IPS-15b (cell line): ENCODE measurements at regions not wholly inside any gene's neighbourhood (a gene's known extent, or its start where the extent isn't known, plus 50 kb on each side); places are given as distances from the start of the nearest gene placed in this dataset.

Source experiments
- H3K27me3 ChIP-seq: one replicate; pipeline ENCODE4 v1.6.1; 2013; ENCODE audit warnings: low read length; ENCODE audit not compliant: control insufficient read depth, insufficient read depth
- H3K36me3 ChIP-seq: one replicate; pipeline ENCODE4 v1.6.1; 2013; ENCODE audit warnings: low read length; ENCODE audit not compliant: control insufficient read depth, insufficient read depth
- H3K4me1 ChIP-seq: one replicate; pipeline ENCODE4 v1.6.1; 2013; ENCODE audit warnings: mild to moderate bottlenecking, low read length; ENCODE audit not compliant: control insufficient read depth, insufficient read depth
- H3K4me3 ChIP-seq: one replicate; pipeline ENCODE4 v1.5.1; 2013; ENCODE audit warnings: low read depth, low read length
- H3K9ac ChIP-seq: one replicate; pipeline ENCODE4 v1.6.1; 2013; ENCODE audit warnings: low read depth, mild to moderate bottlenecking, low read length
- H3K9me3 ChIP-seq: one replicate; pipeline ENCODE4 v1.6.1; 2013; ENCODE audit warnings: mild to moderate bottlenecking, low read length; ENCODE audit not compliant: control insufficient read depth, insufficient read depth

GRCh38 chr5:117041926-117042595 is 467.4 kb upstream of the SEMA6A start:
- Histone ChIP-seq H3K4me1 (peaks cover 19% of the 10 kb centered on the region), H3K9ac (no peak overlapping the region), H3K27me3 (no peaks in the 10 kb centered on the region), H3K9me3 (no peaks in the 10 kb centered on the region), H3K4me3 (no peak overlapping the region), H3K36me3 (no peaks in the 10 kb centered on the region)

GRCh38 chr5:117039035-117039434 is 464.4 kb upstream of the SEMA6A start:
- Histone ChIP-seq H3K9ac (no peak overlapping the region), H3K4me3 (no peak overlapping the region), H3K27me3 (no peaks in the 10 kb centered on the region), H3K36me3 (no peaks in the 10 kb centered on the region), H3K4me1 (peaks cover 17% of the 10 kb centered on the region), H3K9me3 (peaks cover 4% of the 10 kb centered on the region)

- Histone ChIP-seq H3K9me3 (no peaks in the 10 kb centered on the region), H3K4me3 (no peak overlapping the region), H3K36me3 (no peaks in the 10 kb centered on the region), H3K4me1 (no peaks in the 10 kb centered on the region), H3K27me3 (no peaks in the 10 kb centered on the region), H3K9ac (no peak overlapping the region)
Observed at GRCh38 chr5:117027384-117027783, 452.8 kb upstream of the SEMA6A start.

GRCh38 chr5:117020999-117021398 is 446.4 kb upstream of the SEMA6A start:
- Histone ChIP-seq H3K27me3 (no peaks in the 10 kb centered on the region), H3K9me3 (no peaks in the 10 kb centered on the region)

GRCh38 chr5:117013280-117013877 is 438.8 kb upstream of the SEMA6A start:
- H3K4me3 ChIP-seq: no peak overlapping the region
- H3K9me3 ChIP-seq: no peaks in the 10 kb centered on the region
- no peak overlapping the region for H3K9ac ChIP-seq
- H3K27me3 ChIP-seq: no peaks in the 10 kb centered on the region
- peaks cover 5% of the 10 kb centered on the region for H3K4me1 ChIP-seq
- H3K36me3 ChIP-seq: no peaks in the 10 kb centered on the region

More at GRCh38 chr5:117020999-117021398, 446.4 kb upstream of the SEMA6A start:
- no peaks in the 10 kb centered on the region for H3K36me3 ChIP-seq
- H3K4me1 ChIP-seq: no peaks in the 10 kb centered on the region
- H3K9ac ChIP-seq: no peak overlapping the region
- H3K4me3 ChIP-seq: no peak overlapping the region

GRCh38 chr5:117010574-117010973 is 436.0 kb upstream of the SEMA6A start:
- H3K4me1 ChIP-seq: peaks cover 5% of the 10 kb centered on the region

GRCh38 chr5:116998024-116998423 is 423.4 kb upstream of the SEMA6A start:
- Histone ChIP-seq H3K4me3 (no peak overlapping the region), H3K9ac (no peak overlapping the region), H3K4me1 (no peaks in the 10 kb centered on the region), H3K36me3 (no peaks in the 10 kb centered on the region), H3K27me3 (no peaks in the 10 kb centered on the region), H3K9me3 (peaks cover 3% of the 10 kb centered on the region)

More at GRCh38 chr5:117010574-117010973, 436.0 kb upstream of the SEMA6A start:
- Histone ChIP-seq H3K27me3 (no peaks in the 10 kb centered on the region), H3K4me3 (no peak overlapping the region), H3K9me3 (no peaks in the 10 kb centered on the region), H3K9ac (no peak overlapping the region), H3K36me3 (no peaks in the 10 kb centered on the region)

- H3K9ac ChIP-seq: no peak overlapping the region
- H3K4me1 ChIP-seq: no peaks in the 10 kb centered on the region
- H3K4me3 ChIP-seq: no peak overlapping the region
- H3K27me3 ChIP-seq: no peaks in the 10 kb centered on the region
- no peaks in the 10 kb centered on the region for H3K36me3 ChIP-seq
- no peaks in the 10 kb centered on the region for H3K9me3 ChIP-seq
Observed at GRCh38 chr5:116992681-116993080, 418.1 kb upstream of the SEMA6A start.

- no peaks in the 10 kb centered on the region for H3K27me3 ChIP-seq
- no peak overlapping the region for H3K4me3 ChIP-seq
Observed at GRCh38 chr5:116989995-116990394, 415.4 kb upstream of the SEMA6A start.

GRCh38 chr5:116982035-116982434 is 407.4 kb upstream of the SEMA6A start:
- Histone ChIP-seq H3K4me3 (no peak overlapping the region), H3K9ac (no peak overlapping the region), H3K9me3 (no peaks in the 10 kb centered on the region), H3K36me3 (no peaks in the 10 kb centered on the region), H3K27me3 (no peaks in the 10 kb centered on the region), H3K4me1 (no peaks in the 10 kb centered on the region)

More at GRCh38 chr5:116989995-116990394, 415.4 kb upstream of the SEMA6A start:
- no peaks in the 10 kb centered on the region for H3K36me3 ChIP-seq
- H3K4me1 ChIP-seq: no peaks in the 10 kb centered on the region
- H3K9ac ChIP-seq: no peak overlapping the region
- no peaks in the 10 kb centered on the region for H3K9me3 ChIP-seq

- no peaks in the 10 kb centered on the region for H3K9me3 ChIP-seq
- no peak overlapping the region for H3K9ac ChIP-seq
- H3K4me3 ChIP-seq: no peak overlapping the region
- H3K27me3 ChIP-seq: no peaks in the 10 kb centered on the region
- no peaks in the 10 kb centered on the region for H3K36me3 ChIP-seq
- no peaks in the 10 kb centered on the region for H3K4me1 ChIP-seq
Observed at GRCh38 chr5:116980581-116980980, 406.0 kb upstream of the SEMA6A start.

- Histone ChIP-seq H3K4me3 (no peak overlapping the region), H3K9me3 (no peaks in the 10 kb centered on the region), H3K4me1 (no peaks in the 10 kb centered on the region), H3K9ac (no peak overlapping the region), H3K36me3 (no peaks in the 10 kb centered on the region), H3K27me3 (no peaks in the 10 kb centered on the region)
Observed at GRCh38 chr5:116976767-116977166, 402.1 kb upstream of the SEMA6A start.
